ENCODE measurements at regions not wholly inside any gene's neighbourhood (a gene's known extent, or its start where the extent isn't known, plus 50 kb on each side); places are given as distances from the start of the nearest gene placed in this dataset.

GRCh38 chr7:17557251-17557671, 258.8 kb downstream of the AHR start:
- no peak for DNase-seq (ENCODE audit: low read depth, low spot score)

- DNase-seq (ENCODE audit: low read depth, low spot score) = no peak
These were observed 259.7 kb downstream of the AHR start for GRCh38 chr7:17558135-17558534.

- no peak for DNase-seq (ENCODE audit: low read depth, low spot score)
These were observed 260.3 kb downstream of the AHR start for GRCh38 chr7:17558558-17559332.

- DNase-seq (ENCODE audit: low read depth, low spot score) = no peak
These were observed 260.9 kb downstream of the AHR start for GRCh38 chr7:17559388-17559787.

GRCh38 chr7:17560516-17560915, 262.1 kb downstream of the AHR start:
- no peak for DNase-seq (ENCODE audit: low read depth, low spot score)

- DNase-seq (ENCODE audit: low read depth, low spot score) = no peak
These were observed 262.5 kb downstream of the AHR start for GRCh38 chr7:17560966-17561365.

- peak; percentile 56 for DNase-seq (ENCODE audit: low read depth, low spot score)
These were observed 266.3 kb downstream of the AHR start for GRCh38 chr7:17564678-17565212.

GRCh38 chr7:17580141-17580540, 281.7 kb downstream of the AHR start:
- DNase-seq (ENCODE audit: low read depth, low spot score) = peak; percentile 70

- DNase-seq (ENCODE audit: low read depth, low spot score) = no peak
These were observed 282.4 kb downstream of the AHR start for GRCh38 chr7:17580856-17581255.

GRCh38 chr7:17581301-17581700, 282.8 kb downstream of the AHR start:
- no peak for DNase-seq (ENCODE audit: low read depth, low spot score)

GRCh38 chr7:17582696-17583095, 284.2 kb downstream of the AHR start:
- peak; percentile 77 for DNase-seq (ENCODE audit: low read depth, low spot score)

GRCh38 chr7:17583786-17584185, 285.3 kb downstream of the AHR start:
- no peak for DNase-seq (ENCODE audit: low read depth, low spot score)

- DNase-seq (ENCODE audit: low read depth, low spot score) = peak; percentile 85
These were observed 286.4 kb downstream of the AHR start for GRCh38 chr7:17584822-17585221.

GRCh38 chr7:17586711-17587110, 288.3 kb downstream of the AHR start:
- DNase-seq (ENCODE audit: low read depth, low spot score) = no peak

GRCh38 chr7:17588730-17589129, 290.3 kb downstream of the AHR start:
- DNase-seq (ENCODE audit: low read depth, low spot score) = no peak

- DNase-seq (ENCODE audit: low read depth, low spot score) = no peak
These were observed 291.2 kb downstream of the AHR start for GRCh38 chr7:17589671-17590070.

GRCh38 chr7:17590221-17590620, 291.8 kb downstream of the AHR start:
- no peak for DNase-seq (ENCODE audit: low read depth, low spot score)

- DNase-seq (ENCODE audit: low read depth, low spot score) = no peak
These were observed 295.5 kb downstream of the AHR start for GRCh38 chr7:17593819-17594419.

- DNase-seq (ENCODE audit: low read depth, low spot score) = no peak
These were observed 297.1 kb downstream of the AHR start for GRCh38 chr7:17595546-17595945.

- no peak for DNase-seq (ENCODE audit: low read depth, low spot score)
These were observed 299.9 kb downstream of the AHR start for GRCh38 chr7:17598305-17598704.

GRCh38 chr7:17598846-17599245, 300.4 kb downstream of the AHR start:
- DNase-seq (ENCODE audit: low read depth, low spot score) = no peak

- DNase-seq (ENCODE audit: low read depth, low spot score) = no peak
These were observed 301.4 kb downstream of the AHR start for GRCh38 chr7:17599733-17600339.

GRCh38 chr7:17600340-17600752, 301.9 kb downstream of the AHR start:
- peak; percentile 92 for DNase-seq (ENCODE audit: low read depth, low spot score)
